Ovary (tissue), 7 donors: ENCODE measurements at regions not wholly inside any gene's neighbourhood (a gene's known extent, or its start where the extent isn't known, plus 50 kb on each side); places are given as distances from the start of the nearest gene placed in this dataset.

Source experiments
- DNase-seq, 5 donors: peaks; one replicate each; pipeline ENCODE4 v3.0.0-alpha.2; 2019 to 2020
- H3K27ac ChIP-seq, 2 donors: fragments of 200-600 bp; one replicate each; pipeline versions ENCODE4 v1.5.1 to v1.8.0; 2019 to 2022
- H3K27me3 ChIP-seq: fragments of 200-600 bp; one replicate; pipeline ENCODE4 v1.8.0; 2022
- H3K36me3 ChIP-seq: fragments of 200-600 bp; sonication (generic); one replicate; pipeline ENCODE4 v1.5.1; 2019
- H3K4me1 ChIP-seq: one replicate; pipeline ENCODE4 v1.8.1; 2013; ENCODE audit warnings: mild to moderate bottlenecking, moderate library complexity; ENCODE audit not compliant: insufficient read depth
- H3K4me3 ChIP-seq: fragments of 200-600 bp; sonication (generic); one replicate; pipeline ENCODE4 v1.5.1; 2017
- H3K9me3 ChIP-seq, 2 donors: fragments of 200-600 bp in 1 of 2; sonication (generic) in 1 of 2; one replicate each; pipeline versions ENCODE4 v1.5.1 to v1.8.1; 2013 to 2019; ENCODE audit warnings: mild to moderate bottlenecking in 1 of 2, moderate library complexity in 1 of 2
- EP300 ChIP-seq: sonication (generic); formaldehyde crosslinking; IDR thresholded peaks from one replicate; pipeline ENCODE4 v1.6.1; 2017; ENCODE audit warnings: antibody characterized with exemption
- POLR2A ChIP-seq: fragments of 450-650 bp; IDR thresholded peaks from one replicate; pipeline ENCODE4 v1.6.1; 2017; ENCODE audit warnings: antibody characterized with exemption, mild to moderate bottlenecking, moderate library complexity
- WGBS, 3 donors: extraction: QIAGEN DNeasy Blood & Tissue Kit in 1 of 3; methylation state at CpG; one replicate each; pipeline versions ENCODE4 v1.1.5 to v1.1.7; 2013 to 2017; 5-methylcytosine and 5-hydroxymethylcytosine counted together
- intact Hi-C, 4 donors: fragments of 100-400 bp; cut with DNase I; formaldehyde crosslinking; loops; one replicate each; pipeline versions ENCODE4 v1.11.0 to v1.15.1; 2022 to 2023
- TF ChIP-seq, protein P1 (sequence below), 3 donors: fragments of 450-650 bp in 2 of 3; fragments of 200-600 bp in 1 of 3; IDR thresholded peaks; one replicate each; pipeline versions ENCODE4 v1.5.1 to v1.8.0; 2016 to 2022; ENCODE audit warnings: antibody characterized with exemption in 3 of 3, mild to moderate bottlenecking in 1 of 3
- donor health status: DM: no; HTN: no; CAD: no; lungs with moderate emphysema.
- donor health status: DM: no; HTN: no; CAD: no.
- donor health status: Bipolar disorder and iron deficiency.
- donor health status: DM: no; HTN: no; CAD: no.
- donor health status: DM: yes; HTN: yes; CAD: no.

DNA sequence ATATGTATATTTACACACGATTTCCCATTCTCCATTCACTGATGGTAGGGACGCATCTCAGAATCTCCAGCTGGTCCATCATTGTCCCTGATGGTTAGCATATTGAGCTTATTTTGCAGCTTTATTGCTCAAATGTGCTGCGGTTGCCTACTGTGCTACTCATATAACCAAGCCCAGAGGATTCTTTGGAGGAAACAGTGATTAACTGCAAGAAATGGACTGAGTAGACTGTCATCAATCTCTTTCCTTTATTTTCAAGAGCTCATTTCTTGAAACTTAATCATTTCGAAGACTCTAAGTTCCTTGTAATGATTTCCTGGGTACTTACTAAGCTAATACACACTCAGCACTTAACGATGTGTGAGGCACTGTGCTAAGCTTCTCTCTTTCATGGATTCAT, 119.0 kb downstream of the MAT2B start:
- H3K9me3 ChIP-seq: no peaks in the 10 kb centered on the region
- intact Hi-C loops: no loop called here
- TF ChIP-seq, protein P1, sequence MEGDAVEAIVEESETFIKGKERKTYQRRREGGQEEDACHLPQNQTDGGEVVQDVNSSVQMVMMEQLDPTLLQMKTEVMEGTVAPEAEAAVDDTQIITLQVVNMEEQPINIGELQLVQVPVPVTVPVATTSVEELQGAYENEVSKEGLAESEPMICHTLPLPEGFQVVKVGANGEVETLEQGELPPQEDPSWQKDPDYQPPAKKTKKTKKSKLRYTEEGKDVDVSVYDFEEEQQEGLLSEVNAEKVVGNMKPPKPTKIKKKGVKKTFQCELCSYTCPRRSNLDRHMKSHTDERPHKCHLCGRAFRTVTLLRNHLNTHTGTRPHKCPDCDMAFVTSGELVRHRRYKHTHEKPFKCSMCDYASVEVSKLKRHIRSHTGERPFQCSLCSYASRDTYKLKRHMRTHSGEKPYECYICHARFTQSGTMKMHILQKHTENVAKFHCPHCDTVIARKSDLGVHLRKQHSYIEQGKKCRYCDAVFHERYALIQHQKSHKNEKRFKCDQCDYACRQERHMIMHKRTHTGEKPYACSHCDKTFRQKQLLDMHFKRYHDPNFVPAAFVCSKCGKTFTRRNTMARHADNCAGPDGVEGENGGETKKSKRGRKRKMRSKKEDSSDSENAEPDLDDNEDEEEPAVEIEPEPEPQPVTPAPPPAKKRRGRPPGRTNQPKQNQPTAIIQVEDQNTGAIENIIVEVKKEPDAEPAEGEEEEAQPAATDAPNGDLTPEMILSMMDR (IDR thresholded peaks at IDR 0.05): no peak
- no peak for TF ChIP-seq POLR2A
- no peak for TF ChIP-seq EP300
- DNase-seq: no peak
- no peaks in the 10 kb centered on the region for H3K4me1 ChIP-seq
- WGBS, 3 donors: 87 to 88% (median 88%) methylated on average over 5 of the region's 5 CpGs
- H3K27me3 ChIP-seq: no peaks in the 10 kb centered on the region
- no peak overlapping the region for H3K27ac ChIP-seq
- no peaks in the 10 kb centered on the region for H3K36me3 ChIP-seq
- H3K4me3 ChIP-seq: no peak overlapping the region

DNA sequence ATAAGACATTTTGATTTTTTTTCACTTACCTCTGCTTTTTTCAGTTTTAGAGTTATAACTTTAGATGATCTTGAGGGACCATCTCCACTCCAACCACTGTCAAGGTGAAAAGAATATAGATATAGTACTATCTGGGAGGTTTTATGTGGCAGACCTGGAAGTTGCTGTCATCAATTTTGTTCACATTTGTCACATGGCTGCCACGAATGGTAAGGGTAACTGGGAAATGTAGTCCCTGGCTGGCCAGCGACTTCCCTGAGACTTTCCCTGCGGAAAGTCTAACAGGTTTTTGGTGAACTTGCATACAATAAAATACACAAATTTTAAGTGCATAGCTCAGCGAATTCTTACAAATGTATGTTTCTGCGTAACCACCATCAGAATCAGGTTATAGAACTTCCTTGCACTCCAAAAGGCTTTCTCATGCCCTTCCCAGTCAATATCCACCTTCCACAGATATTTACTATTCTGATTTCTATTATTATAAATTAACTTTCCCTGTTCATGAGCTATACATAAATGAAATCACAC, 121.5 kb downstream of the MAT2B start:
- H3K36me3 ChIP-seq: no peaks in the 10 kb centered on the region
- no peak for TF ChIP-seq POLR2A
- TF ChIP-seq, protein P1 (IDR thresholded peaks at IDR 0.05): no peak
- TF ChIP-seq EP300: no peak

DNA sequence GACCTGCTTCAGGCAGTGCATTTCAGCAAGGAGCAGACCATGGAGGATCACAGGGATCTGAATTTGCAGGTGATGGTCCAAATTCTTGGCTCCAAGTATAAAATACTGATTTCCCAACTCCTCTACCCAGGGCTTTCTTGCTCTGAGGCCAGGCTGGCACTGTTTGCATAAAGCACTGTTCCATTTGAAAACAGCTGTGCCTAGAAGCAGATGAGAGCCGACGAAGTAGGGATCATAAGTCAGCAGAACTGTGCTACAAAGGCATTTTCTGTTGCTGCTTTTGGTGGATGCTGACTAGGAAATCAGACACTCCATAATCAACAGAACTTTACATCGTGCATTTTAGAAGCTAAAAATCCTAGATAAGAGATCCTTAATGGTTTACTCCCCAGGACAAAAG, 126.4 kb downstream of the MAT2B start:
- Histone ChIP-seq H3K27ac (no peak overlapping the region), H3K4me1 (no peaks in the 10 kb centered on the region), H3K36me3 (no peaks in the 10 kb centered on the region), H3K9me3 (no peaks in the 10 kb centered on the region), H3K27me3 (no peaks in the 10 kb centered on the region), H3K4me3 (no peak overlapping the region)
- no peak for TF ChIP-seq POLR2A
- TF ChIP-seq, protein P1 (IDR thresholded peaks at IDR 0.05): no peak
- no peak for TF ChIP-seq EP300
- DNase-seq: no peak
- WGBS, 3 donors: 2 to 11% (median 8%) methylated on average over 3 of the region's 3 CpGs
- intact Hi-C loops: no loop called here

More for the DNA sequence above, 121.5 kb downstream of the MAT2B start:
- no peaks in the 10 kb centered on the region for H3K9me3 ChIP-seq
- H3K4me1 ChIP-seq: no peaks in the 10 kb centered on the region
- WGBS, 3 donors: 89 to 91% (median 89%) methylated on average over 5 of the region's 5 CpGs
- intact Hi-C loops: no loop called here
- no peaks in the 10 kb centered on the region for H3K27me3 ChIP-seq
- H3K4me3 ChIP-seq: no peak overlapping the region
- no peak overlapping the region for H3K27ac ChIP-seq
- no peak for DNase-seq

DNA sequence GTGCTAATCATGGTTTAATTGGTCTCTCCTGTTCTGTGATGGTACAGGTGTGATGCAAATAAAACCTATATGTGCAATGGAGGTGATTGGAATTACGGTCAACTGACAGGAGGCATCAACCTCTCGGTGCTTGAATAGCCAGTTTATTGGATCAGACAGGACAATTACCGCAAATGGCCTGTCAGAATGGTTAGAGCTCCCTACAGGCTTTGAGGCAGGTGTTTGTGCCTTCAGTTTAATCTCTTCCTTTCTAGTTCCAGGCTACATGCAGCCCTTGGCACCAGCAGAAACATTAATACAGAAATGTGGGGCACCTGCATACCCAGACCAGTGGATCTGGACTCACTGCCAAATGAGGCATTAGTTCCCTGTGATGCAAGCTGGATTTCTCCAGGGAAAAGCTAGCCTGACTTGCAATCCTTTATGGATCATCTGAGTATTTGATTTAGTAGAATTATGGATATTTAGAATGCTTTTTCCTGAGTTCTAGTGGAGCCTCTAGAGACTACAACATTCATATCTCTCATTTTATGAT, 128.6 kb downstream of the MAT2B start:
- intact Hi-C loops: no loop called here
- Histone ChIP-seq H3K36me3 (no peaks in the 10 kb centered on the region), H3K27ac (no peak overlapping the region), H3K4me3 (no peak overlapping the region), H3K9me3 (no peaks in the 10 kb centered on the region), H3K27me3 (no peaks in the 10 kb centered on the region), H3K4me1 (no peaks in the 10 kb centered on the region)
- TF ChIP-seq, protein P1 (IDR thresholded peaks at IDR 0.05): no peak
- TF ChIP-seq EP300 (no peak), POLR2A (no peak)
- WGBS, 3 donors: 93 to 97% (median 94%) methylated on average over 3 of the region's 3 CpGs
- DNase-seq: no peak
